Right hindlimb (tissue), 1 donor: ENCODE measurements at regions not wholly inside any gene's neighbourhood (a gene's known extent, or its start where the extent isn't known, plus 50 kb on each side); places are given as distances from the start of the nearest gene placed in this dataset.

Experiments
- DNase-seq: peaks from one replicate; pipeline ENCODE4 v3.0.0-alpha.2; 2018

DNA sequence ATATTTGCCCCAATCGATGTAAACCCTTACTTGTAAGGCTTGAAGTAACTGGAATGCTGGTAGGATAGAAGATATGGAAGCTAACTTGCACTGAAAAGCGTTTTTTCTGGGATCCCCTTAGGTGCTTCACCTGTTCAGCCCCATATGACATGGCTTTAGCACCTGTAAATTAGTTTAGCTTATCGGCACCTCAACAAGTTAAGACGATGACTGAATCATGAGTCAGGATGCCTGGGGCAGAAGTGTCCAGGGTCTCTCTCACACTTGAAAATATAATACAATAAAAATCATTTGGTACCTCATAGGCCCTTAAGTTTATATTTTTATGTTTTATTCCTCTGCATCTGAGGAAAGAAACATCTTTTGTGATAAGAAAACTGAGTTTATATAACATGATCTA lies 409.2 kb upstream of the LRRC4C start:
- no peak for DNase-seq

DNA sequence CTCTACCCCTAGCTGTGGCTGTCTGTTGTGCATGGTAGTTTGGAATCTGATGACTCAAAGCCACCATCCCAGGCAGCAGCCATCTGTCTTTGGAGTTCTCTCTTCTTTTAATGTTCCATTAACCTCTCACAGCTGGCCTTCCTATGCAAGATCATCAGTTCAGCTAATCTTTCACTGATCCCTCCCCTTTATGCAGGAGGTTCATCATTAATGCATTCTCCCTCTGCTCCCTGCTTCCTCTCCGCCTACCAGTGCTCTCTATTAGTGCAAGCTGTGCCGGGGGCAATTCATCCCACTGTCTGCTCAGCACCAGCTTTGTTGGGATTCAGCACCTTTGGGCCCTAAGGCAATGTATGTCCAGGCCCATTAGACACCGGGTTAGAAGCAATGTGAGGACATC lies 413.0 kb upstream of the LRRC4C start:
- no peak for DNase-seq

DNA sequence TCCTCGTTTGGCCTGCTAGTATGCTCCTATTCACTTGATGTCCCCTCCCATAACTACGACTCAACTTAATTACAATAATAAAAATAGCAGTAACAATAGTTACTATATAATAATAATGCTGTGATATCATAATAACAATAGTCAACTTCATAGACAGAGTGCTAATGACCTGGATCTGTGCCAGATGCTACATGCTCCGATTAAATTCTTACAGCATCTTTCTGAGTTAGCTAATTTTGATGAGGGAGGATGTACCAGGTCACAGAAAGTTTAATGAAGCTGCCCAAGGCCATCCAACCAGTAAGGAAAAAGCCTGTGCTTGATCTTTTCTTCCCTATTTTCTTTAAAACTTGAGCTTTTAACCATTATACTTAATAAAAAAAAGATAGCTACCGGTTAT lies 413.4 kb upstream of the LRRC4C start:
- DNase-seq = no peak

DNA sequence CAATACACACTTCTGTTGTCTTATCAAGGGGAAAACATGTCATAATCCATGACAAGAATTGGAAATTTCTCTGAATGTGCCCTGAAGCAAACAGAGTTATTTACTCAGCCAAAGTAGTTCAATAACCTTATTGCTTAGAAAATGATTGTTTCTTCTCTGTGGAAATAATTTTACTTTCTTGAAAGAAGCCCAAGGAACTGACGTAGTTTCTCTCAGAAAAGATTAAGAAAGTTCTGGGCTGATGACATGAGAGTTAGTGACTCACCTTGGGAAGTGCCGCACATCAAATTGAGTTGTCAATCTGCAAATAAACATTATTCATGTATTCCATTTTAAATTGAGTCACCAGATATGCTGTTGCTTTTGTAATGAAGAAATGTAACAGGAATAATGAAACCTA lies 418.6 kb upstream of the LRRC4C start:
- no peak for DNase-seq

DNA sequence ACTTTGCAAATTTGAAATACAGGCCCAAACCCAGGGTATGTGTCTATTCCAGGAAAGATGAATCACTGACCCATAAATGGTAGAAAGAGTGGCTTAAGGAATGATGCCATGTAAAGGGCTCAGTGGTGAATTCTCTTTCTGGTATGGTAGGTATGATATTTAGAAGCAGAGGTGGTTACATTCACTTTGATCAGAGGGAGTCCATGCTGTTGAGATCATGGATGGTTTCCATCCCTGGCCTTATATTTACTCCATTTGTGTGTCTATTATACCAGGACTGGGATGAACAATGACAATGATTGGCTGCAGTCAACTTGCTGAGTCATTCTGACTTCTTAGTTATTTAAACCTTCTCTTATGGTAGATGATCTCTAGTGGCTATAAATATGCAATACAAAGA lies 419.8 kb upstream of the LRRC4C start:
- DNase-seq = no peak

DNA sequence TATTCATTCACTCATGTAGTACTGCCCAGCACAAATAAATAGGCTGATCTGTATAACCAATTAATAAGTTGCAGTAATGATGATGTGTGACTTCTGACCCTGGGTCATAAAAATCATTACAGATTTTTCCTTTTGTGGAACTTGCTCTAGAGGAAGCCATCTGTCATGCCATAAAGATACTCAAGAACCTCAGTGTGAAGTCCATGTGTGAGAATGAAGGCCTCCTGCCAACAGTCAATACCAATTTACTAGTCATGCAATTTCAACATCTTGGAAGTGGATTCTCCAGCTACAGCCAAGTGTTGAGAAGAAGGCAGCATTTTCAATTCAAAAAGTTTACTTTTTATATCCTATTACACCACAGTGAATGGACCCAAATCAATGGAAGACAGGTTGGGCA lies 435.6 kb upstream of the LRRC4C start:
- no peak for DNase-seq

DNA sequence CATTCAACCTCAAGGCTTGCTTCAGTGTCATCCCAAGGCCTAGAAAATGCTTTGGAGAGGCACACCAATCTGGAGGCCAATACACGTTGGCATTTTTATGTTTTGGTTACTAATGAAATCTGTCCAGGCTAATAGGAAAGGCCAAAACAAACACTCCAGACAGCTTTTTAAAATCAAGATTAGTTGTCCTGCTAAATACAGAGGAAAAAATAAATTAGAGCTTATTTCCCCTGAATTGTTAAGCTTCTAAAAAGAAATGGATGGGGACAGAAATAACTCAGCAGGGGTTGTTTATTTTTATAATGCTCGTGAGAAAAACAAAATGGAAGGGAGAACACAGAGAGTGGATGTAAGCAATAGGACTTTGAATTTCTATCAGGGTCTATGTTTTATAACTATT lies 438.5 kb upstream of the LRRC4C start:
- DNase-seq = no peak

DNA sequence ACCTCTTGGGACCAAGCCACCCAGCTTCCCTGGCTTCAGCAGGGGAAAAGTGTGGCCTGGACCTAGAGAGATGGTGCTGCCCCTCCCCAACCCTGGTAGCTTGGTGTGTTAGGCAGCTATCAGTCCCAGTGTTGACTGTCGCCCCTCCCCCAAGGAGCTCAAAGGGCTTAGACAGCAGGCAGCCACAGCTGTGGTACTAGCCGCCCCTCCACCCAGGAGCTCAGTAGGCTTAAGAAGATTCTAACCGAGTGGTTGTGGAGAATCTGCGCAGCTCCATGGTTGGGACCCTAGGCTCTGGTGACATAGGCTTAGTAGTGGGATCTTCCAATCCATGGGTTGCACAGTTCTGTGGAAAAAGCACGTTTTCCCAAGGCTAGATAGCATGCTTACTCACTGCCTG lies 458.4 kb upstream of the LRRC4C start:
- DNase-seq = no peak

DNA sequence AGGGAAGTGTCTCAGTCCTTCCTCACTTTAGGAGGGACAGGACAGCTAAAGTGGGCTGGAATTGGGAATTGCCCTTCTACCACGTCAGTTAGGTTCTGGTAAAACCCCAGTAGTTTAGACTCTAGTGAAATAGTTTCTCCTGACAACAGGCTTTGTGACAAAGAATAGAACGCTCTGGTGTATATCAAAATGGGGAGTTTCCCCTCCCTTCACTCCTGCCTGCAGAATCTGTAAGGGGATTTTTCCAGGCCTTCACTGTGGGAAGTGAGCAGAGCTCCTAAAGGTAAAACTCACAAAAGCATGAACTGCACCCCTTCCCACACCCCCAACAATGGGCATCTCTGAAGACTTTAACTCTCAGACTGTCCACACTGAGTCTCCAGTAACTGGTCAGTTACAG lies 460.9 kb upstream of the LRRC4C start:
- DNase-seq = no peak

DNA sequence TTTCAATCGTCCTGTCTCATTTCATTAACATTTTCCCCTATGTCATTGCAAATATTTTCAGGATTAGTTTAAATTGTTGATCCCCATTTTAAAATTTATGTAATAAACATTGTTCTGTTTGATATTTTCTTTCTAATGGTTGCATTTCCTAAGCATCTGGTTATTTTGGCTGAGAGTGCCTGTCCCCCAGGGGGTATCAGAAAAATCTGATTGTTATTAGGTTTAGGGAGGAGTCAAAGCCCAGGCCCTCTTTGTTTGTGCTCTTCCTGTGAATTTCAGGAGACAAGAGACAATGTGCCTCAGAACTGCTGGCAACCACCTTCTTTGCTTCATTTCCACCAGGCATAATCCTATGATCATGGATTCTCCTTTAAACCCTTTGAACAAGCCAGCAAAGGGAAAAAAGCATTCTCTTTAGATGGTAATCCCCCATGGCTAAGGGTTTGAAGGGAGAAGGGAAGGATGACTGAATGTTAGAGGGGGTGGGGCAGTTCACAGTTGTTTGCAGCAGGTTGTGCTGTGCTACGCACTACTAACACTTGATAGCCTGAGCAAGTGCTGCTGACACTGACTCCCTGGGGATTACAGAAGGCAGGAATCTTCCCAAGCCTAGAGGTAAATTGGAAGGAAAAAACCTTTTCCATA lies 462.4 kb upstream of the LRRC4C start:
- no peak for DNase-seq

DNA sequence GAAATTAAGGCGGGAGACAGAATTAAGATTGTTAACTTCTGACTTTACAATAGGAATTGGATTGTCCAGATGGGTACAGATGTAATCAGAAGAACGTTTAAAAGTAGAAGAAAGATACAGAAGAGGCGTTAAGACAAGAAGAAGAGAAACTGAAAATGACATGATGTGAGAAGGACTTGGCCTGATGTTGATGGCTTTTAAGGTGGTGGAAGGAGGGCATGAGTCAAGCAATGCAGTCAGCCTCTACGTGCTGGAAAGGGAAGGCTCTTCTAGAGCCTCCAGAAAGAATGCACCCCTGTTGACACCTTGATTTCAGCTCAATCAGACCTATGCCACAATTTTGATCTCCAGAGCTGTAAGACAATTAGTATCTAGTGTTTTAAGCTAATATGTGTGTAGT lies 466.9 kb upstream of the LRRC4C start:
- DNase-seq = no peak

DNA sequence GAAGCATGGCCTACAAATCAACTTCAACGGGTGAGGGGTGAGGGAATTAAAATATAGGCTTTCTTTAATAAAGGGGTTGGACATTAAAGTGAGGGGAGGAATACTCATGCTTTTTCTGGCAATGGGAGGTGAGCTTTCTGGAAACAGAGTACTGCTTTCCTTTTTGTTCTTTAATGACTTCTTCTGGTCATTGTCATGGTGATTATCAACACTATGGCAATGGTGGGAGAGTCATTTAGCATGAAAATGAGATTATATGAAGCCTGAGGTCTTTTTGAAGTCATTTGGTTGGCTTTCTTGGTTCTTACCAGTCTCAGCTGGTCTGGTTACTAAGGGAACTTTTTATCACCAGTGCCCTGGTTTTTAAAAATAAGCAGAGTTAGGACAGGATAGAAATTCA lies 475.8 kb upstream of the LRRC4C start:
- DNase-seq = no peak

DNA sequence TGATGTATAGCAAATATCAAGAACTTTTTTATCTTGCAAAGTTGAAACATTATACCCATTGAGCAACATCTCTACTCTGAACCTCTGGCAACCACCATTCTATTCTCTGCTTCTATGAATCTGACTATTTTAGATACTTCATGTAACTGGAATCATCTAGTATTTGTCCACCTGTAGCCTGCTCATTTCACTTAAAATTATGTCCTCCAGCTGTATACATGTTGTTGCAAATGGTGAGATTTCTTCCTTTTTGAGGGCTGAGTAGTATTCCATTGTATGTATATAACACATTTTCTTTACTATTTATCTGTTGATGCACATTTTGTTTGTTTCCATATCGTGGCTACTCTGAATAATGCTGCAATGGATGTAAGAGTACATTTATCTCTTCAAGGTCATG lies 476.3 kb upstream of the LRRC4C start:
- DNase-seq = no peak

DNA sequence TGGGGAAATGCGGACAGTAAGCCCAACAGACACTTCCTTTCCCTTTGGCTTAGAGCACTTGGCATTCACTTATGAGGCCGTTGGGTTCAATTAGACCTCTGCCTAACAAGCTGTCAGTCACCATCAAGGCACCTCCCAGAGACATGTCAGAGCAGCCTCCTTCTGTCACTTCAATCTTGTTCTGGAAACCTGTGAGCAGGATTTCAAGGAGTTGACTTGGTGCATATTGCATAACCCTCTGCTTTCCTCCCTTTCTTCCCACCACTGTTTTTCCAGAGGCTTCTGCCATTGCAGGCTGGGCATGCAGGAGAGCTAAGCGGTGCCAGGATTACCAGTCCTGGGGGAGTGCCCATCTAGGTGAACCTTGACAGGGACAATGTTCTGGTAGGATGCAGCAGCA lies 484.2 kb upstream of the LRRC4C start:
- DNase-seq = no peak

DNA sequence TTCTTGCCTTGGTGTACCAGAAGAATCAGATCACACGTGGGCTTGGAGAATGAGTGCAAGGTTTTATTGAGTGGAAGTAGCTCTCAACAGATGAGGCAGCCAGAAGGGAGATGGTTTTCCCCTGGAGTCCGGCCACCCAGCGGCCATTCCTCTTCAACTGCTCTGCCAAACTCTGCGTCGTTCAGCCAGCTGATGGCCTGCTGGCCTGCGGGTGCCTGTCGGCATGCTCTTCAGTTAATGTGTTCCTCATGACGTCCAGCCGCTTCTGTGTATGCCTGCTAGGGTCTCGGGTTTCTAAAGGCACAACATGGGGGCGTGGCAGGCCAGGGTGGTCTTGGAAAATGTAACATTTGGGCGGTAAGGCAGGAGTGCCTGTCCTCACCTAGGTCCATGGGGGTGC lies 487.9 kb upstream of the LRRC4C start:
- DNase-seq = no peak

DNA sequence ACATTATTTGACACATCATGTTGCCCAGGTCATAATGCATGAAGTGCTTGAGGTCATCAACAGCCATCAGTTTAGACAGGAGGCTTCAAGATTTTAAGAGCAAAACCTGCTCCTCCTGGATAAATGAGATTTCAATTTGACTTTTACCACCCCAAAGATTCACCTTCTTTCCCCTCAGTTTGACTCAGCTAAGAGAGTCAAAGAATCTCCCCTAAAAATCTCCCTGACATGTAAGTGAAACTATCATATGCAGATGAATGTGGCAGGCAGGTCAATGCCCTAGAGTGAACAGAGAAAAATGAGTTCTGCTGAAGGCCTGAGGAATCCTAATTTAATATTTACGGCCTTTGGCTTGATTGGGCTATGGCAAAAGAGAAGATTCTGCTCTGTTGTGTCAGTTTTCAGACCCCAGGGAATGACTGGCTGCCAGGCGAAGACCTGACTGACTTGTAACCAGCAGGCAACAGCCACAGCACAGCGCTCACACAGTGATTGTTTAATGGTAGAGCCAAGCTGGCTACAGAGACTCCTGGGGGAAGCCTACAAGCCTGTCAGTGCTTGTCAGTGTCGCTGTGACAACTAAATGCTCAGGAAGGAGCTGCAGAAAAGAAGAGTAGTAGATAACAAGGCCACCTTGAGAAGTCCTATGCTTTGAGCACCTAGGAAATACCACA lies 491.2 kb upstream of the LRRC4C start:
- DNase-seq = no peak

DNA sequence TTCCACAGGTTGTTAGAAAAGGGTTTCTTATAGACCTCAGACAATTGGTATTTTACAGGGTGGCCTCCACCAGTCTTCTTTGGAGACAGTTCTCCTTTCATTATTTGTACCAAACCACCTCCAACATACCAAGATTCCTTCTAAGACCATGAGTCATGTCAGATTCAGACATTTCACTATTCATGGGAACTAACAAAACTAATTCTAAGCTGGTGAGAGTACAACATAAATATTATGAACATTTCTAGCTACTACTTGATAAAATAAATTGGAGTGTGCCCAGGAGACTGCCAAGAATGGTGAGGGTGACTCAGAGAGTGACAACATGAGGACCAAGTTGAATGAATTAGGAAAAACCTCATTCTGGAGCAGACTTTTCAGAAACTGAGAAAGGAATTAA lies 494.6 kb upstream of the LRRC4C start:
- DNase-seq = no peak

DNA sequence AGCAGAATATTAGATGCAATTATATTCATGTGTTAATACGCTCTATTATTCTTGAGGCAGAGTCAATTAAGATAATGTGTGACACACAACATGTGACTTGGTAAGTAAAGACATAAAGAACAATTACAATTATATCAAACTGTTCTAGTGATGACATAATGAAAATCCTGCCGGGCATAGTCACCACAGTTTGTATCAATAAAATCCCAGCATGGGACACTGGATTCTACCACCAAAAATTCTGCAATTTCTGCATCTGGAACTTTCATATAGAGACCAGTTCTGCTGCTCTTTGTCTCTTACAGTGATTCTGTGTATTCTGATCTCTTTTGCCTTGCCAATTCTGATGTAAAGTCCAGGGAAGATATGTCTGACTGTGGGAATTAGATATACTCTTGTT lies 495.6 kb upstream of the LRRC4C start:
- no peak for DNase-seq

DNA sequence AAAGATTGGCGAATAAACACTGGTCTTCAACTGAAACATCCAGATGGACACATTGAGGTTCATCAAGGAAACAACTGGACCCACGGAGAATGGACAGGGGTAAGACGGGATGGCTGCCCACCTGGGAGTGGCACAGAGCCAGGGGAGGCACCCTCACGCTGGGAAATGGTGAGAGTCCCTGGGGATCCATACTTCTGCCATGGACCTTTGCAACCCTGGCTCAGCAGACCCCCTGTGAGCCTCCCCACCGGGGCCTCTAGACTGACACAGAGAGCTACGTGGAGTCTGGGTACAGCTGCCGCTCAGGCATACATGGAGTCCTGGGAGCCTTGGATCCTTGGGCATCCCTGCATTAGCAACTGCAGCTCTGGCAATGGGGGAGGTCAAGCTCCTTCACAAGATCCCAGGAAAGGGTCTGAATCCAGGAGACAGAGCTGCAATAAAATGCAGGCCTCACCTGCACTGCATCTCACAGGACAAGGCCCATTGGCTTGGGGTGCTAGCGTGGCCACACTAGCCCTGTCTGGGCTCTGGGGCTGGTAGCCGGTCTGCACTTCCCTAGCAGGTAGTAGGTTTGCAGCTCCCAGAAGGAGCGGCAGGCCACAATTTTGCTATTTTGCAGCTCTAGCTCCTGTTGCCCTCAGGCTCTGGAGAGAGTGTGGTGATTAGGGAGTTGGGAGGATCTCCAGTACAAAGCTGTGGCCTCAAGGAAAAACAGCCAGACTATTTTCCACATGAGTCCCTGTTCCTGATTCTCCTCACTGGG lies 496.4 kb upstream of the LRRC4C start:
- no peak for DNase-seq

DNA sequence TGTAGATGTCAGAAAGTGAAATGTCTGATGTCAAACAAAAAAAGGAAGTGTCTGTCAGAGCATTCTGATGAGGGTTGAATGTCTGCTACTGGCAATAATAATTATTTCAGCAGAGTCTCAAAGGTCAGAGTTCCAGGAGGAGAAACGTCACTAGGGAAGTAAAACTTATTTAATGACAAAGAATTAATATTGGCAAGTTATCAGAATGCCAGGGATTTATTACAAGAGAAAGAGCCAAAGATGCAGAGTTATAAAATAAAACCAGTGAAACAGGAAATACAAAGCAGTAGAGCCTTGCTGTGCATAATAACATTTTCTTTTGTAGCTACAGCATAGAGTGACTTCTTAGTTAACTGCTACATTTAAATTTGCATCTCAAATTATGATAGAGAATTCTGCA lies 504.0 kb upstream of the LRRC4C start:
- DNase-seq = no peak

DNA sequence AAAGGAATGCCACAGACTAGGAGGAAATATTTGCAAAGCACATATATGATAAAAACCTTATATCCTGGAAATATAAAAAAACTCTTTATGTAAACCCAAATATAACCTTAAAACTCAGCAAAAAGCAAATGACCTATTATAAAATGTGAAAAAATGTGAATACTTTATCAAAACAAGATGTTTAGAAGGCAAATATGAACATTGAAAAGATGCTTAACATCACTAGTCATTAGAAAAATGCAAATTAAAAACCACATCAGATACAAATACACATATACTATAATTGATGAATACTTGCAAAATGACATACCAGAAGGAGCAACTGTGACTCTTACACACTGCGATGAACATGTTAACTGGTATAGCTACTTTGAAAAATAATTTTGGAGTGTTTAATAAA lies 511.2 kb upstream of the LRRC4C start:
- no peak for DNase-seq

DNA sequence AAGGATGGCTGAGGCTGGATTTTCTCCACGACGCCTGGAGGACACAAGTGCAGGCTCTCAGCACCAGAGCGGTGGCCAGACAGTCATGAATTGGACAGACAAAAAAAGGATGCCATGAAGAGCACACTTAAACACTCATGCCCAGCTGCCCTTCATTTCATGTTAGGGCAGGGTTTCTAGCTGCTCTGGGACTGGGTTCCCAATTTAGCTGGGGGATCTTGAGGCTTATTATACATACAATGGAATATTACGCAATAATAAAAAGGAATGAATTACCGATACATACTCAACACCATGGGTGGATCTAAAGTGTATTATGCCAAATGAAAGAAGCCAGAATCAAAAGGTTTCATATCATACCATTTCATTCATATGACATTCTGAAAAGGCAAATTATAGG lies 512.1 kb upstream of the LRRC4C start:
- DNase-seq = no peak

DNA sequence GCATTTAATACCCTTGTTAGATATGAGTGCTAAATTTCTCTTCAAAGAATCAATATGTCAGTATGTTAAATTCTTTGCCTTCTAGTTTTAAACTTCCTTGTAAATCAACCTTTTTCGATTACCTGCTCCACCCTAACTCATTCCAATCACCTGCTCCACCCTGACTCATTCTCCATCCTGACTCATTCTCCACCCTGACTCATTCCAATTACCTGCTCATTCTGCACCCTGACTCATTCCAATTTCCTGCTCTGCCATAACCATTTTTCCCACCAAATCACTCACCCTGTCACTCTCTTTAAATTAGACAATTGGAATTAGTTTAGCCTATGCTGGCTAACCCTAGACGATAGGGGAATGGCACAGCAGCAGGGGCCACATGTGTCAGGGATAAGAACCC lies 519.5 kb upstream of the LRRC4C start:
- no peak for DNase-seq

DNA sequence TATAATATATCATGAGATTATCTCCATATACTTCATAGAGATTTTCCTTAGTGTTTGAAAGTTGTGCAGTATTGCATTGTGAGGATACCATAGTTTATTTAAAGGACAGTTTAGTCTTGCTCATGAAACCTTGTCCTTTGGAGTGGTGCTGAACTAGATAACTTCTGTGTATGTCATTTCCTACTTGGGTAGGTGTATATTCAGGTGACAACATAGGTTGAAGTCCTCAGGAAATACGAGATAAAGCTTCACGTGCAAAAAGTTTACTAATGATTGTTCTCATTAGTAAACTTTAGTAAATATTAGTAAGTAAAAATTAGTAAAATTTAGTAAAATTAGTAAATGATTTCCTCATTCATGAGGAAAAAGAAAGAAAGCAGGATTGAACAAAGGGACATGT lies 521.3 kb upstream of the LRRC4C start:
- DNase-seq = no peak

DNA sequence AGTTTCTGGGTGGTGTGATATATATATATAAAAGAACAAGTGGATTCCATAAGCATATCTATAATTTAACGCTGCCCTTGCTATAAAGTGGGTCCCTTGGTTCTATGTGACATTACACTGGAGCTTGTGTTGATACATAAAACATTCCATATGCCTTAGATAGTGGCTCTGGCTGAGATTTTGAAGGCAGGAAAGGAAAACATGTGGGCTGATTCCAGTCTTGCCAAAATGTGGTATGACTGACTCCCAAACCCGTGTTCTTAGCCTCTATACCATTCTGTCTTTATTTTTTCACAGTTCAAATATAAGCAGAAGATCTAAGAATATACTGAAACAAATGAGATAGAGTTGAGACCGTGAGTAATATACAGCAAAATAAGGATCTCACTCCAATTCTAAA lies 522.8 kb upstream of the LRRC4C start:
- DNase-seq = no peak
